ENCODE measurements at regions not wholly inside any gene's neighbourhood (a gene's known extent, or its start where the extent isn't known, plus 50 kb on each side); places are given as distances from the start of the nearest gene placed in this dataset.

- TF ChIP-seq CTCF (IDR thresholded peaks at IDR 0.05) (no peak), EP300 (IDR thresholded peaks at IDR 0.05) (no peak)
These were observed 600.8 kb downstream of the STK39 start for GRCh38 chr2:167646557-167646956.
